Stimulated activated CD8-positive, alpha-beta memory T cell treated with anti-CD3 and anti-CD28 coated beads, Interleukin-15, amount 100 ng/mL, for 48 hours (primary cell): ENCODE measurements at regions not wholly inside any gene's neighbourhood (a gene's known extent, or its start where the extent isn't known, plus 50 kb on each side); places are given as distances from the start of the nearest gene placed in this dataset.
"Not testable (repeated sequence)": the region's sequence is repeated elsewhere in the genome, so short reads cannot be mapped to it uniquely, and the experiment has no call there.

Experiments used
- DNase-seq, 2 donors: peaks; one replicate each; pipeline ENCODE4 v3.0.0-alpha.2; 2020; ENCODE audit warnings: low read depth in 2 of 2

- no peak for DNase-seq
Measured at GRCh38 chr1:168490306-168490705, 53.5 kb downstream of the XCL2 start.

GRCh38 chr1:168488138-168488537 is 55.7 kb downstream of the XCL2 start:
- no peak for DNase-seq

DNA sequence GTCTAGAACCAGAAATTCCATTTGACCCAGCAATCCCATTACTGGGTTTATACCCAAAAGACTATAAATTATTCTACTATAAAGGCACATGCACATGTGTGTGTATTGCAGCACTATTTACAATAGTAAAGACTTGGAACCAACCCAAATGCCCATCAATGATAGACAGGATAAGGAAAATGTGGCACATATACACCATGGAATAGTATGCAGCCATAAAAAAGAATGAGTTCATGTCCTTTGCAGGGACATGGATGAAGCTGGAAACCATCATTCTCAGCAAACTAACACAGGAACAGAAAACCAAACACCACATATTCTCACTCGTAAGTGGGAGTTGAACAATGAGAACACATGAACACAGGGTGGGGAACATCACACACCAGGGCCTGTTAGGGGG is 57.0 kb downstream of the XCL2 start:
- not testable (repeated sequence) for DNase-seq

DNA sequence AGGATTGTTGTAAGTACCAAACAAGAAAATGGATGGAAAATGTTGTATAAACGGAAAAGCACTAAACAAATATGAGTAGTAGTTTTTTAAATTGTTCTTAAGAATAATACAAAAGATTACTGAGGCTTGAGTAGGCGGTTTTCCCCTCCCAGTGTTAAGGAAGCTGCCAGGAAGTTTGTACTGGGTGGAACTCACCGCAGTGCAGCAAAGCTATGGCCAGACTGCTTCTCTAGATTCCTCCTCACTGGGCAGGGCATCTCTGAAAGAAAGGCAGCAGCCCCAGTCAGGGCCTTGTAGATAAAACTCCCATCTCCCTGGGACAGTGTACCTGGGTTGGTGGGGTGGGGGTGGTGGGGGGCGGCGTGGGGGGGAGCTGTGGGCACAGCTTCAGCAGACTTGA is 58.7 kb downstream of the XCL2 start:
- DNase-seq, result no peak

DNA sequence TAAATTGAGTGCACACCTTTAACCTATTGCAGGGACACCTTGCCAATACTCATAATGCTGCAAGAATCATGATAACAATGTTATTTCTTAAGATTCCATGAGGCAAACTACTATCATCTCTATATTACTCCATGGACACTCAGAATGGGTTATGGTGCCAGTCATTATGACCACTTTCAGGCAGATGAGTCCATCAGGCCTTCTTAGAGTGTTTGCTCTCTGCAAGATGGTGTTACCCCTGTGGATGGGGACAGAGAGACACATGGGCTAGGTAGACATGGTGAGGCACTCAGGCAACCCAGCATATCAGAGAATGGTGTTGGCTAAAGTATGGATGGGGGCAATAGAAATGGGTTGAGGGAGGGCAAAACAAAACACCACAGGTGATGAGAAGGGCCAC is 59.7 kb downstream of the XCL2 start:
- no peak for DNase-seq

GRCh38 chr1:168483539-168483938 is 60.3 kb downstream of the XCL2 start:
- no peak for DNase-seq

- no peak for DNase-seq
Measured at GRCh38 chr1:168482106-168482505, 61.7 kb downstream of the XCL2 start.

- no peak for DNase-seq
Measured at GRCh38 chr1:168481586-168481985, 62.2 kb downstream of the XCL2 start.

DNA sequence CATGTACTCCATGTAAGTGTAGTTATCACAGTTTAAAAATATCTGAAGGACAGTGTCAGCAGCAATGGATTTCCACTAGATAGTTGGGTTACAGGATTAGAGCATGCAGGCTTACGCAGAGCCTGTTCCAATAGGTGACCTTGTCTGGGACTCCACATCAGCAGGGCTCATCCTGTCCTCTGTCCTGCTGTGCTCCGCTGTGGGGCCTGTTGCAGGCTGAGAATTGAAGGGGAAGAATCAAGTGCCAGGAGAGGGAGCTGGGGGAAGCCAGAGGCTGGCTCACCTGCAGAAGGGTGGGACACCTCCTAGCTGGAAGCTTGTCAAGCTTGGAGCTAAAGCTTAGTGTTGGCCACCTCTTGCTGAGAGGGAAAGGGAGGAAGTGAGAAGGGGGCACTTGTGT is 62.8 kb downstream of the XCL2 start:
- DNase-seq, result no peak

GRCh38 chr1:168477792-168478191 is 66.0 kb downstream of the XCL2 start:
- no peak for DNase-seq

GRCh38 chr1:168476588-168477385 is 67.0 kb downstream of the XCL2 start:
- DNase-seq, result no peak

DNA sequence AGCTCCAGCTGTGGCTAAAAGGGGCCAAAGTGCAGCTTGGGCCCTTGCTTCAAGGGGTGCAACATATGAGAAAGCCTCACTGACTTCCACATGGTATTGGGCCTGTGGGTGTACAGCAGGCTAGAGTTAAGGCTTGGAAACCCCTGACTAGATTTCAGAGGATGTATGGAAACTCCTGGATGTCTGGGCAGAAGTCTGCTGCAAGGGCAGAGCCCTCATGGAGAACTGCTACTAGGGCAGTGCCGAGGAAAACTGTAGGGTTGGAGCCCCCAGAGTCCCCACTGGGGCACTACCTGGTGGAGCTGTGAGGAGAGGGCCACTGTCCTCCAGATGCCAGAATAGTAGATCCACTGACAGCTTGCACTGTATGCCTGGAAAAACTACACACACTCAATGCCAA is 69.5 kb downstream of the XCL2 start:
- no peak for DNase-seq

DNA sequence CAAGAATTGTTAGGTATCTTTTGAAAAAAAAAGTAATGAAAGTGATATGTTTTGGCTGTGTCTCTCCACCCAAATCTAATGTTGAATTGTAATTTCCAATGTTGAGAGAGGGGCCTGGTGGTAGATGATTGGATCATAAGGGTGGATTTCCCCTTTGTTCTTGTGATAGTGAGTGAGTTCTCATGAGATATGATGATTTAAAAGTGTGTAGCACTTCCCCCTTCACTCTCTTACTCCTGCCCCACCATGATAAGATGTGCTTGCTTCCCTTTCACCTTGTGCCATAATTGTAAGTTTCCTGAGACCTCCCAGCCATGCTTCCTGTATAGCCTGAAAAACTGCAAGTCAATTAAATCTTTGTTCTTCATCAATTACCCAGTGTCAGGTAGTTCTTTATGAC is 70.7 kb downstream of the XCL2 start:
- DNase-seq, result no peak

DNA sequence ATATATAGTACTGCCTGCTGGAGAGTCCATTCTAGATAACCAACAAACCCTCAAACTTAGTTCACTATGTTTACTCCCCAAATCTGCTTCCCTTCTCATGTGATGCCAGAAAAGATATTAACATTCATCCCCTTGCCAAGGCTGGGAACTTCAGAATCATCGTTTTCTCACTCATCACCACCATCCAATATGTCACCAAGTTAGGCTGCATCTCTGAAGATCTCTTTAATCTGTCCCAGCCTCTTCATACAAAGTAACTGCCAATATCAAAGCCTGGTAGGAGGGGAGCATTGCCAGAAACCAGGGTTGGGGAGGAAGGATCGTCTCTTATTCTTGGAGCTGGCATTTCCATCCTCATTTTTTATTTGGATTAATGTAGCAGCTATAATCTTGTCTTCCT is 71.6 kb downstream of the XCL2 start:
- no peak for DNase-seq

GRCh38 chr1:168470901-168471431 is 72.8 kb downstream of the XCL2 start:
- DNase-seq, result no peak

- DNase-seq, result peak; percentile 31 to 45
Measured at GRCh38 chr1:168469690-168470089, 74.1 kb downstream of the XCL2 start.

GRCh38 chr1:168468822-168469221 is 75.0 kb downstream of the XCL2 start:
- no peak for DNase-seq

GRCh38 chr1:168468042-168468809 is 75.6 kb downstream of the XCL2 start:
- no peak for DNase-seq

DNA sequence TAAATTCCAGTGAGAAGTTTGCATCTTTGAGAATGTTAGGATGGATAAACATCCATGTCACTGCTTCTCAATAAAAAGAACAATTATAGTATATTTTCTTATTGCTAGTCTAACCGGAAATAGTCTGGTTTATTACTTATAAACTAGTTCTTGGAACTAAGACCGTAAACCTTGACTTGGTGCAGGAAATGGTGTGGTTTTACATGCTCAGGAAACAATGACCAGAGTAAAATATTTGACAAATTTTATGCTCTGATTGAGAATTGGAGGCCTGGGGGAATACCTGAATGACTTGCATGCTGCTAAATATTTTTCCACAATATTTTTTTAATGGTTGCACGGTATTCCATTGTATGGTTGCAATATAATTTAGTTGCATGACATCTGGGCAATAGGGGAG is 76.3 kb downstream of the XCL2 start:
- DNase-seq, result no peak

GRCh38 chr1:168466714-168467131 is 77.1 kb downstream of the XCL2 start:
- no peak for DNase-seq

DNA sequence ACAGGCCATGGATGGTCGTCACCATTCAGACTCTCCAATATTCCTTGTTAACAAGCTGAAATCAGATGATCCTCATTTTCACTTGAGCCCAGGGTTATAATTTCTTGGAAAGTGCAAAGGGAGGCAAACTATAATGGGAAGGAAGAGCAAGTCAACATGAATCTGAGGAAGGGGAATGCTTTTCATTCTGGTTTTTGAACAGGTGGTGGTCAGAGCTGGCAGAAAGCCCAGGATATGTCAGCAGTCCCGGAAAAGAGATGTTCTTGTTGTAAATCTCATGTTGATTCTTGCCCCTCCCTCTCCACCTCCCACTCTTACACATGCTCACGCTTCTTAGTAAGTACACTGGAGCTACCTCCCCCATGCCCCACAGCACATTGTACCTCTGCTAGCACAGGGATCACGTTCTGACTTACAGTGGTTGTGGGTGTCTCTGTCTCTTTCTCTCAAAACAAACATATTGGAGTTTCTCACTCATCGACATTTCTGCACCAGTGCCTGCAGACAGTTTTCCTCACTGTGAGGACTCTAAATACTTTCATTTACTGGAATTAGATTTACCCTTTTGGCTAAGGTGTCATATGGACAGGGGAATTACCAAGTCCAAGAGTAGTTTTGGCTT is 77.6 kb downstream of the XCL2 start:
- peak; percentile 40 to 52 for DNase-seq

DNA sequence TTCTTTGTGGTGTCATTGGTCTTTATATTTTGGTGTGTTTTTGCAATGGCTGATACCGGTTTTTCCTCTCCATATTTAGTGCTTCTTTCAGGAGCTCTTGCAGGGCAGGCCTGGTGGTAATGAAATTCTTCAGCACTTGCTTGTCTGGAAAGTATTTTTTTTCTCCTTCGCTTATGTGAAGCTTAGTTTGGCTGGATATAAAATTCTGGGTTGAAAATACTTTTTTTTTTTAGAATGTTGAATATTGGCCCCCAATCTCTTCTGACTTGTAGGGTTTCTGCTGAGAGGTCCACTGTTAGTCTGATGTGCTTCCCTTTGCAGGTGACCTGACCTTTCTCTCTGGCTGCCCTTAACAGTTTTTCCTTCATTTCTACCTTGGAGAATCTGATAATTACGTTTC is 82.7 kb downstream of the XCL2 start:
- DNase-seq, result not testable (repeated sequence)
